HG03457 (cell line): ENCODE measurements at regions not wholly inside any gene's neighbourhood (a gene's known extent, or its start where the extent isn't known, plus 50 kb on each side); places are given as distances from the start of the nearest gene placed in this dataset.

Experiments used
- ATAC-seq: cut with Tn5 transposase; IDR thresholded peaks from one replicate; pipeline ENCODE4 v1.9.1; 2021; ENCODE audit warnings: moderate number of reproducible peaks; ENCODE audit not compliant: unreplicated experiment

DNA sequence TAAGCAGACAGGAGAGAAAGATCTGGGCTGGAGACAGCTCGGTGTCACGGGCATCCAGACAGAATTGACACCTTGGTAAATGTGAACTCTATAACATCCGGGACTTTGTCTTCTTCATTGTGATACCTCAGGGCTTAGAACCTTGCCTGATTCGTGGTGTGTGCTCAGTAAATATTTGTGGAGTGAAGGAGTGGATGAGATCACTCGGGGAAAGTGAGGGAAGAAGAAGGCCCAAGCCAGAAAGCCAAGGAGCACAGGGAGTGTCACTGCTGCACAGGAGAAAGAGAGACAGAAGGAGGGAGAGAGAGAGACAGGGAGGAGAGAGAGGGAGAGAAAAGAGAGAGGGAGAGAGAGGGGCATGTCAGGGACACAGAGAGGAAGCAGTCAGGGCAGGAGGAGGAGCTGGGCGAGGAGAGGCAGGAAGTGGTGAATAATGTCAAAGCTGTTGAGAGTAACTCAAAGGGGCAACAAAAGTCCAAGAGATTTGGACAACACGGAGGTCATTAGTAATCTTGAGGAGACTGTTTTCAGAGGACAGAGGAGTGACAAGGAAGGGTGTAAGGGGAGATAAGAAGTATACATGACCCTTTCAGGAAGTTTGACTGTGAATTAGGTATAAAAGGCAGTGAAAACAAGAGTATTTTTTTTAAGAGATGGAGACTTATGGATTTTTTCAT, 141.6 kb upstream of the MAX start:
- no peak for ATAC-seq

DNA sequence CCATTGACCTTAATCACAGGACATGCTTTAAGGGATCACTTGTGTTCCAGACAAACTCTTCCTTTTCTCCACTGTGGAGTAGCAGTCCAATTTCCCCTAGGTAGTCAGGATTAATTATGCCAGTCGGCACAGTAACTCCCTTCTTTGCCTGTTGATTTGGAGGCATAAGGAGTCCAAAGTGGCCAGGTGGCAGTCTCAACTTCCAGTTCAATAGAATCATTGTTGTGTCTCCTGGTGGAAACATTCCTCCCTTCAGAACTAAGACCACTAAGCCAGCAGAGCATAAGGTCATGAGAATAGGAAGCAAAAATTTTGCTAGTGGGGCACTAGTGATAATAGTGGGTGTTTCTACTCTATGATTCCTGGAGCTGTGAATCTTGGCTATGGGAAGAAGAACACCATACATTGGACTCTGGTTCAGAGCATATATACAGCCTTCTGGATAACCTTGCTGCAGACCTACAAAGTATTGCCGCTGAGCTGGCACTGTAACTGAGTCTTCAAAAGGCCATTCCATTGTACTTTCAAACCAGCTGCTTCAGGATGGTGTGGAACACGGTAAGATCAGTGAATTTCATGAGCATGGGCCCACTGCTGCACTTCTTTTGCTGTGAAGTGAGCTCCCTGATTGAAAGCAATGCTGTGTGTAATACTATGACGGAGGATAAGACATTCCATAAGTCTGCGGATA, 147.3 kb upstream of the MAX start:
- no peak for ATAC-seq

DNA sequence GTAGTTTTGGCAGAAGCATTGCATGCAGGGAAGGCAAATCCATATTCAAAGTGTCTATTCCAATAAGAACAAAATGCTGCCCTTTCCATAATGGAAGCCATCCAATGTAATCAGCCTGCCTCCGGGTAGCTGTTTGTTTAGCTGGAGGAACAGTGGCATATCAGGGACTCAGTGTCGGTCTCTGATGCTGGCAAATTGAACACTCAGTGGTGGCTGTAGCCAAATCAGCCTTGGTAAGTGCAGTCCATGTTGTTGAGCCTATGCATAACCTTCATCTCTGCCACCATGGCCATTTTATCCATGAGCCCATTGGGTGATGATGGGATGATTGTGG, 147.8 kb upstream of the MAX start:
- ATAC-seq: no peak

DNA sequence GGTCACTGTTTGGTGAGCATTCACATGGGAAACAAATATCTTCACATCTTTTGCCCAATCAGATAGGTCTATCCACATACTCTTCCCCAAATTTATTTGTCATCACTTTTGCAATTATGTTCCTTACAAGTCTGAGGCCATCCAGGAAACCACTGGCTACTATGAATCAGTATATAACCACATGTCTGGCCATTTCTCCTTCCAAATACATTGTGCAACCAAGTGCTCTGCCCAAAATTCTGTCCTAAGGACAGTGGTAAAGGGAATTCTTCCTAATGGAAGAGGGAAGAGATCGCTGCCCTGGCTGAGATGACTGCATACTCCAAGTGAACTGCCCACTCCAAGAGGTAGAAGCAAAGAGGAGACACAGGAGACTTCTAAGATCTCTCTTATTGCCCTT, 148.9 kb upstream of the MAX start:
- no peak for ATAC-seq

DNA sequence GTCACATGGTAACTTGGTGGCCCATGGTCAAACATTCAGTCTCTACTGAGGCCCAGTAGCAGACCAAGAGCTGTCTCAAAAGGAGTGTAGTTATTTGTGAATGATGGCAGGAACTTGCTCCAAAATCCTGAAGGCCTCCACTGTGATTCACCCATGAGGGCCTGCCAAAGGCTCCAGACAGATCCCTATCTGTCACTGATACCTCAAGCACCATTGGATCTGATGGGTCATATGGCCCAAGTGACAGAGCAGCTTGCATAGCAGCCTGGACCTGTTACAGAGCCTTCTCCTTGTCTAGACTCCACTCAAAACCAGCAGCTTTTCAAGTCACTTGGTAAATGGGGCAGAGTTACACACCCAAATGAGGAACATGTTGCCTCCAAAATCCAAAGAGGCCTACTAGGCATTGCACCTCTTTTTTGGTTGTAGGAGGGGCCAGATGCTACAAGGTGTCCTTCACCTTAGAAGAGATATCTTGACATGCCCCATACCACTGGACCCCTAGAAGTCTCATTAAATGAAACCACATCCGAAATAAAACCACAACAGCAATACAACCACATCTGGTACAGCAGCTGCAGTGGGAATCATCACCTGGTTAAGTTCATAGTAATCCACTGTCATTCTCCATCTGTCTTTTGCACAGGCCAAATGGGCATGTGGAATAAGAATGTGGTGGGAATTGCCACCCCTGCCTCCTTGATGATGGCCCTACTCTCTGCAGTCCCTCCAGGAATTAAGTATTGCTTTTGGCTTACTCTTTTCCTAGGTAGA, 150.4 kb upstream of the MAX start:
- ATAC-seq: no peak

DNA sequence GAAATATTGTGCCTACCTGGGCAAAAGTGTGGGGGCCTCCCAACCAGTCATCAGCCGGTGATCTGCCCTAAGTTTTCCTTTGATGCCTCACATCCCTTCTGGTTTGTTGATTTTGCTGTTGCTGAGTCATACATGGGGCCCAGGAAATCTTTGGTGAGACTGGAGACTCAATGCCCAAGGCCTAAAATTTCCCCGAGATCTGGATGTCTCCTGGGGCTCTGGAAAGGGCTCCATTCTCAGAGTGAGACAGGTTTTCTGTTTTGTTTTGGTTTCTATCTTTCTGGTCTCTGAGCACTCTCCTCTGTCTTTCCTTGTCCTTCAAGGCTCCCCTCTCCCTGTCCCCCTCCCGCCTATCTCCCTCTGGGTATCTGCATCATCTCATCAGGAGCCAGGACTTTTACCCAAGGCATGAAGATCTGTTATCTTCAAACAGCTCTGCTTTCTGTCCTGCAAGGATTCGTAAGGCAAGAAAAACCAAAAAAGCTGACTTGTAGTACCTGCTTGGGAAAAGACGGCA, 152.8 kb upstream of the MAX start:
- ATAC-seq: no peak

DNA sequence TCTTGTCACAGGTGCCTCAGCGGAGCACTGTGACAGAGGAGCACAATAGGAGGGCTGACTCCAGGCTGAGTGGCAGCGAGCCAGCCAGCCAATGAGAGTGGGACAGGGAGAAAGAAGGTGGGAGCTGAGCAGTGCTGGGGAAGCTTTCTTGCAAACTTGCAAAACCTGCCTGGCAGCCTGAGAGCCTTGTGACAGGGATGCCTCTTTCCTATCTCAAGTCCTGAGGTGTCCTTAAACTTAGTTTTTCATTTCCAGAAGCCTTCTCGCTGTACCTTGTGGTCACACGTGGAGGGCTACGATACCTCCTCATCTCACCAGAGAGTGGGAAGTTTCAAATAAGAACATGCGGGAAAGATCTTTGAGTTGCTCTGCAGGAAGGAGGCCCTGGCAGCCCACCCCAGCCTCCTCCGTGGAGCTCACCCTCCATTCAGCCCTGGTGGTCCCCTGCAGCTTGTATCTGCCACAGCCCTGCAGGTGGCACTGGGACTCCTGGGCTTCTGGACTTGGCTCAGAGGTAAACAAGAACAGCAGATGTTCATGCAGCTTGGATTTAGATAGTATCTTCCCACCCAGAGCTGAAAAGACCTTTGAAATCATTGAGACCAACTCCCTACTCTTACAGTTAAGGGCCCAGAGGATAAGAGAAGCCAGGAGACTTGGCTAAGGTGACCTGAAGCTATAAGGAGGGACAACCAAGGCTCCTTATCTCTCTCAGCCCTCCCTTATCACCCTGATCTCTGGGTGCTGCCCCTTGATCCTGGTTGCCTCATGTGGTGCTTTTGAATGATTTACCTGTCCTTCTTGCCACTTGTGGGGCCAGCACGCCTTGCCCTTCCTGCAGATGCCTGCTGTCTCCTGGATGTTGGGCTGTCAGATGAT, 153.5 kb upstream of the MAX start:
- ATAC-seq: no peak

DNA sequence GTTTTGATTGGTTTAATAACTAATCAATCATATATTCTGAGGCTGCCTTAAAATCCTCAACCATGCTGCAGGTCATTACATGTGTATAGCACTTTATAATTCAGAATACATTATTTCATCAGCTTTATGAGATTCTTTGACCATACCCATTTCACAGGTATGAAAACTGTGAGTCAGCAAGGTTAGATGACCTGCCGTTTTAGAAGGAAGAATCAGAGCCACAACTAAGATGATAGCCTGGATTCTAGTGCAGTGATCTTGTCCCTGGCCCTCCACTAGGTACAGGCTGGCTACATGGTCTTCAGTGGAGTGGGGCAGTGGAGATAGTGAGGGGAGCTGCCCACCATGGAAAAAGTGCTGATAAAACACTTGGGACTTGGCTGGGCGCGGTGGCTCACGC, 154.4 kb upstream of the MAX start:
- ATAC-seq: no peak

DNA sequence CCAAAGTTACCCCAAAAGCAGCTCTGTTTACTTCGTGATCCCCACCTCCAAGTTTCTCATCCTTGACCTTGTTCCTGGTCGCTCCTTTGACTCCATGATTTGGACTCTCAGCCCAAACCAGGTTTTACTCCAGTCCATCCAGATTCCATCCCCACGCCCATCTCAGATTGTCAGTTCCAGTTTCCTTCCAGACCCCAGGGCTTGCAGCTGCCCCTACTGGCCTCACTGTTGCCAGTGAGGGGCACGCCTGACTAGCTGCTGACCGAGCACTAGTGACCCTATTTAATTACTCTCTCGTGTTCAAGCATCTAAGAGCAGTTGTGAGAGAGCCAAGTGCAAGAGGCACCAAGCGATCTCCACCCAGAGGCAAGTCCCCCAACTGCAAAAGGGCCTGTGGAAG, 155.1 kb upstream of the FUT8 start:
- no peak for ATAC-seq

DNA sequence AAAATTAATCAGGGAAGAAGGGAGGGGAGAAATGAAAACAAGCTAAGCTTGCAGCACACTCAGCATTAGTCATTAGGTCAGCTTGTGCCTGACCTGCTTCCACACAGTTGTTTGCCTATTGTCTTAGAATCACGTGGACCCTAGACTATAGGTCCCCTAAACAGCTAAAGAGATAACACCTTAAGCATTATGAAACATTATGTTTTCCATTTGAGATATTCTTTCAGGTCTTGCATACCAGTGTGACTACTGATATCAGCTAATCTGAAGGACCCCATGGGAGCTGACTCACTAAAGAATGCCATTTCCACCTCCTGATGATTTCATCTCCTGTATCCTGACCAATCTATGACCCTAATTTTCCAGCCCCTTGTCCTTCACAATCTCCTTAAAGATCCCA, 154.1 kb upstream of the FUT8 start:
- ATAC-seq: no peak

DNA sequence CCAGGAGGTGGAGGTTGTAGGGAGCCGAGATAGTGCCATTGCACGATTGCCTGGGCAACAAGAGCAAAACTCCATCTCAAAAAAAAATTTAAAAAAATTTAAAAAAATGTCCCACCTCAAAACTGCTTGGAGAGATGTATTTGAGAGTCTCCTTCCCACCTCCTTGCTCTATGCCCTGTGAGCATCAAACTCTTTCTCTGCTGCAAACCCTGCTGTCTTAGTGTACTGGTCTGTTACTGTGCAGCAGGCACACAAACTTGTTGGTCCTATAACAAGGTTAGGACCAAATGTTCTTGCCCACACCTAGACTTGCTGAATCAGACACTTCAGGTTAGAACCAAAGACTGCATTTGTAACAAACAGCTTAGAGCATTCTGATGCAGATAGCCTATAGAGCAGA, 153.5 kb upstream of the FUT8 start:
- no peak for ATAC-seq

DNA sequence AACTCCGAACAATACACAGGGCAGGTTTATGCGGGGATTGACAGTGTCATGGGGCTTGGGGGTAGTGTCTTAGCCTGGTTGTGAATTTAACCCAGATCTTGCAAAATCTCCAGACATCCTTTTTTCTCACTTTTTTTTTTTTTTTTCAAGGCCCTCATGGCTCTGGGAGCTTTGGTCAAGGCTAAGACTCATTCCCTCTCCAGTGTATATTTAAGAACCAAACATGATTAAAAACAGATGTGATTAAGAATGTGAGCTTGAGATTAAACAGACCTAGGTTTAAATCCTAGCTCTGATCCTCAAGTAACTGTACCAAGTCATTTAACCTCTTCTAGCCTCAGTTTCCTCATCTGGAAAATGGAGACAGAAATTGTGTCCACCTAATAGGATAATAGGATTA, 151.7 kb upstream of the FUT8 start:
- no peak for ATAC-seq

DNA sequence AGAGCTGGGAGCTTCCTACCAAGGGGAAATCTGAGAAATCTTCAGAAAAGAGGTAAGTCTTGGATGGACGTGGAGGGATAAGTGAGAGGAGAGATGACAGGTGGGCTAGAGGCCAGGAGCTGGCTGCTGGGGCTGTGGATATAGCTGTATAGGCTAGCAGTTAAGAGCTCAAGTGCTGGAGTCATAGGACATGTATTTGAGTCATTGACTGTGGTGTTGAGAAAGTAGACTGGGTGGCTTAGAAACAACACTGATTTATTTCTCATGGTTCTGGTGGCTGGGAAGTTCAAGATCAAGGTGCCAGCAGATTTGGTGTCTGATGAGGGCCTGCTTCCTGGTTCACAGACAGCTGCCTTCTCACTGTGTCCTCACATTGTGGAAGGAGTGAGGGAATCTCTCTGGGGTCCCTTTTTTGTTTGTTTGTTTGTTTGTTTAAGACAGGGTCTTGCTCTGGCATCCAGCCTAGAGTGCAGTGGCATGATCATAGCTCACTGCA, 151.1 kb upstream of the FUT8 start:
- ATAC-seq: no peak

DNA sequence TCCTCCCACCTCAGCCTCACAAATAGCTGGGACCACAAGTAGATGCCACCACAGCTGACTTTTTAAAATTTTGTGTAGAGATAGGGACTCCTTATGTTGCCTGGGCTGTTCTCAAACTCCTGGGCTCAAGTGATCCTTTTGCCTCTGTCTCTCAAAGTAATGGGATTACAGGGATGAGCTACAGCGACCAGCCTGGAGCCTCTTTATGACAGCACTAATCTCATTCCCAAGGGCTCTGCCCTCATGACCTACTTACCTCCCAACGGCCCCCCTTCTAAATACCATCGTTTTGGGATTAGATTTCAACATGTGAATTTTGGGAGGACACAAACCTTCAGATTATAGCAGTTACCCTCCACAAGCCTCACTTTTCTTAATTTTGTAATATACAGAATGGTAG, 150.6 kb upstream of the FUT8 start:
- no peak for ATAC-seq

DNA sequence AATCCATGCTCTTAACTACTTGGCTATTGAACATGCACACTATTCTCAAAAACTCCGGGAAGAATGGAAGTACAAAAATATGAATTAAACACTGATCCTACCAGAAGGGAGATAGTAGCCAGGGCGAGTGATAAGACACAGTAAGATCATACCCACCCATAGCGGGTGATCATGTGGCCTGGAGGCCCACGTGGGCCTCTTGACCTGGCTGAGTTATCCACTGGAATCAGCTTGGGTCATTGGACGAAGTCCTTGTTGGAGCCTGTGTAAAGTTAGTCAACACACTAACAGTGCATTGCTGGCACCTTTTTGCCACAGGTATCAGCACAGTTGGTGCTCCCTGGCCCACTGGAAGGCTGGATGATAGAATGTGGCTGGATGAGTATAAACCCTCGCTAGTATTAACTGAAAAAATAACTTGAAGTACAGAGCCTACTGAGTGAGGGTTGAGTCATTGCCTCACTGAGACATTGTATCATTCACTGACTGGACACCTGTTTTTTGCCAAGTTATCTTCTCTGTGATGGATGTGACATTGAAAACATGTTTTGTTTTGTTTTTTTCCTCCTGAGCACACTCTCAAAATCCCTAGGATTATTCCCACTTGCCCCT, 149.2 kb upstream of the FUT8 start:
- ATAC-seq: no peak

DNA sequence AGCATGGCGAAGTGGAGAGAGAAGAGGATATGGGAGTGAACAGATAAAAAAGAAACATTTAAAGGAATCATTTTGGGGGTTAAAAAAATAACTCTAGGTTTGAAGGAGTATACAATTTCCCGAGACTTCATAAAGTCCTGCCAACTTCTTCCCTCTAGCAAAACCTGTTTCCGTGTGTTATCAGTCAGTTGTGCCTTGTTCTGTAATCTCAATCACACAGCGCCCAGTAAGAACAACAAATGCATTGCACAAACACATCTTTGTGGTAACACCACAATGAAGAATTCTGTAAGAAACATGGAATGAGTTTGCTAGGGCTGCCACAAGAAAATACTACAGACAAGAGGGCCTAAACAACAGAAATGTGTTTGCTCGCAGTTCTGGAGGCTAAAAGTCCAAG, 144.7 kb upstream of the FUT8 start:
- no peak for ATAC-seq

DNA sequence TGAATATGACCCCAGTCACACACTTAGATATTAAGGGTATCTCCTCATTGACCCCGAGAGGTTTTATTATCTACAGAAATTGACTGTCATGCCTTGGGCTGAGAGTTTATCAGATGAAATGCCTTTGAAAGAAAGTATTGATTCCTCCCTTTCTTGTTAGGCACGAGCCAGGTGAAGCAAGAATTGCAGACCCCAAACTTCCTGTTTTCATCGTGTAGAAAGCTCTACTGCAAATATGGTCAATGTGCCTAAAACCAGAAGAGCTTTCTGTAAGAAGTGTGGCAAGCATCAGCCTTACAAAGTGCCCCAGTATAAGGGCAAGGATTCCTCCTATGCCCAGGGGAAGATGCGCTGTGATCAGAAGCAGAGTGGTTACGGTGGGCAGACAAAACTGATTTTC, 143.9 kb upstream of the FUT8 start:
- ATAC-seq: no peak

DNA sequence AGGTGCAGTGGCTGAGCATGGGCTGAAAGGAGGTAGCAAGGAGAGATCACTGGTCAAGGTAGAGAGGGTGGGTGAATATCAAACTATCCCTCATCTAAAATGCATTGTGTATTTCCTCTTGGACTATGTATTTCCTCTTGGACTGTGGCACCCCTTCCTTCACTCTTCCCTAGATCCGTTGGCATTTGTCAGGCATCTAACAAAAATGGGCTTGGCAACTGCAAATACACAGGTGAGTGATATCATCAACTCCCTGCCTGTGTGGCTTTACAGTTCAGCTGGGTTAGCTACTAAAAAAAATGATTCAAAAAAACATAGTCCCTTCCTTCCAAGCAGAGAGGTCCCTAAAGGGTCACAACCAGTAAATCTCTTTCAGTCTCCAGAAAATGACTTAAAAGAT, 142.8 kb upstream of the FUT8 start:
- ATAC-seq: no peak

DNA sequence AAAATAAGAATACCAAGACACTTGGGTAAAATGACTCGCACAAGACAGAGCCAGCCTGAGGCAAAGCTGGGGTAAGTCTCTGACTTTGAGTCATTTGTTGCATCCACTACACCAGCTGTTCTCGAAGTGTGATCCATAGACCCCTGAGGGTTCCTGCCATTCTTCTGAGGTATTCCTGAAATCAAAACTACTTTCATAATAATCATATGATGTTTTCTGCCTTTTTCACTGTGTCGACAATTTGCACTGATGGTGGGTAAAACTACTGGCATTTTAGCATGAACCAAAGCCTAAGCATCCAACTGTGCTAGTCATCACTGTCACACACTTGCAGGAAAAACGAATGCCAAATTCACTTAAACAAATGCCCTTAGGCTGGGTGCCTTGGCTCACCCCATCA, 135.5 kb upstream of the FUT8 start:
- no peak for ATAC-seq

DNA sequence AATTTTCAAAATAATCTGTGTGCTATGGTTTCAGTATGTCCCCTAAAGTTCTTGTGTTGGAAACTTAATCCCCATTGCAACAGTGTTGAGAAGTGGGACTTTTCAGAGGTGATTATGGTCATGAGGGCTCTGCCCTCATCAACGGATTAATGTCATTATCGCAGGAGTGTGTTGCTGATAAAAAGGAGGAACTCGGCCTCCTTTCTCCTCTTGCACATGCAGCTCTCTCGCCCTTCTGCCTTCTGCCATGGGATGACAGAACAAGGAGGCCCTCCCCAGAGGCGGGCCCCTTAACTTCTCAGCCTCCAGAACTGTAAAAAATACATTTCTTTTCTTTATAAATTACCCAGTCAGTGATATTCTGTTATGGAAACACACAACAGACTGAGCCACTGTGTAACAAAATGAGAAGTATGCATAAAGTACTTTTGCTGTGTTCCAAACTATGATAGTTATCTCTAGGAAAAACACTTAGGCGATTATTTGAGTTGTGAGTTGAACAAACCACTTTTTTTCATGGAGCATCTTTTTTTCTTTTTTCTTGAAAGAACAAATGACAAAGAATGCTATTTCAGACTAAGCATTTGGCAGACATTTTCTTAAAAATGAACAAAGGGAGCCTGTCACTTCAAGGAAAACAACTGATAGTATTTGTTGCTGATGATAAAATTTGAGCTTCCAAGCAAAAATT, 134.8 kb upstream of the FUT8 start:
- no peak for ATAC-seq
